22Rv1 (cell line): ENCODE measurements at regions not wholly inside any gene's neighbourhood (a gene's known extent, or its start where the extent isn't known, plus 50 kb on each side); places are given as distances from the start of the nearest gene placed in this dataset.

ENCODE experiments used
- H3K27ac ChIP-seq: fragments of 450-650 bp; 2 replicates; pipeline ENCODE4 v1.5.1; 2017
- CTCF ChIP-seq: fragments of 450-650 bp; IDR thresholded peaks from 2 replicates; pipeline ENCODE4 v1.5.1; 2017; ENCODE audit warnings: mild to moderate bottlenecking
- ZFX ChIP-seq: fragments of 450-650 bp; IDR thresholded peaks from 2 replicates; pipeline ENCODE4 v1.6.1; 2017; ENCODE audit warnings: antibody characterized with exemption, borderline replicate concordance

GRCh38 chr1:4018466-4019146, 118.5 kb upstream of the C1orf174 start:
- TF ChIP-seq CTCF (no peak), ZFX (no peak)

GRCh38 chr1:4019147-4019521, 119.1 kb upstream of the C1orf174 start:
- TF ChIP-seq CTCF (no peak), ZFX (no peak)
- H3K27ac ChIP-seq = no peak overlapping the region

More at GRCh38 chr1:4018466-4019146, 118.5 kb upstream of the C1orf174 start:
- H3K27ac ChIP-seq = no peak overlapping the region

- no peak overlapping the region for H3K27ac ChIP-seq
- TF ChIP-seq CTCF = no peak
- TF ChIP-seq ZFX = no peak
Observed at GRCh38 chr1:4019606-4020331, 119.7 kb upstream of the C1orf174 start.

GRCh38 chr1:4020449-4020848, 120.4 kb upstream of the C1orf174 start:
- H3K27ac ChIP-seq = no peak overlapping the region
- TF ChIP-seq CTCF = no peak
- no peak for TF ChIP-seq ZFX

- TF ChIP-seq CTCF = no peak
Observed at GRCh38 chr1:4021136-4021973, 121.3 kb upstream of the C1orf174 start.

GRCh38 chr1:4021974-4022268, 121.8 kb upstream of the C1orf174 start:
- H3K27ac ChIP-seq = no peak overlapping the region
- no peak for TF ChIP-seq CTCF
- TF ChIP-seq ZFX = no peak

More at GRCh38 chr1:4021136-4021973, 121.3 kb upstream of the C1orf174 start:
- no peak overlapping the region for H3K27ac ChIP-seq

- no peak for TF ChIP-seq CTCF
- no peak for TF ChIP-seq ZFX
- no peak overlapping the region for H3K27ac ChIP-seq
Observed at GRCh38 chr1:4022715-4023114, 122.6 kb upstream of the C1orf174 start.
